HAP-1 (cell line): ENCODE measurements at regions not wholly inside any gene's neighbourhood (a gene's known extent, or its start where the extent isn't known, plus 50 kb on each side); places are given as distances from the start of the nearest gene placed in this dataset.
"Not testable (repeated sequence)": the region's sequence is repeated elsewhere in the genome, so short reads cannot be mapped to it uniquely, and the experiment has no call there.

ENCODE experiments used
- DNase-seq, 2 experiments: peaks; one replicate each; pipeline ENCODE4 v3.0.0-alpha.2; 2016 to 2020; ENCODE audit warnings: low spot score in 2 of 2
- H3K27me3 ChIP-seq: fragments of 250-450 bp; sonication (Bioruptor Pico); 2 replicates; pipeline ENCODE4 v1.5.1; 2020; ENCODE audit warnings: low read depth, mild to moderate bottlenecking, moderate library complexity
- H3K36me3 ChIP-seq: fragments of 250-450 bp; sonication (Bioruptor Pico); replicated peaks from 2 replicates; pipeline ENCODE4 v1.5.1; 2020; ENCODE audit warnings: mild to moderate bottlenecking
- H3K4me1 ChIP-seq: fragments of 250-450 bp; sonication (Bioruptor Pico); 2 replicates; pipeline ENCODE4 v1.5.1; 2020; ENCODE audit warnings: mild to moderate bottlenecking
- H3K4me3 ChIP-seq: fragments of 250-450 bp; sonication (Bioruptor Pico); 2 replicates; pipeline ENCODE4 v1.5.1; 2020; ENCODE audit warnings: mild to moderate bottlenecking, moderate library complexity
- H3K9me3 ChIP-seq: fragments of 250-450 bp; sonication (Bioruptor Pico); 2 replicates; pipeline ENCODE4 v1.5.1; 2020; ENCODE audit warnings: mild to moderate bottlenecking, moderate library complexity
- in situ Hi-C: fragments of 300-500 bp; cut with MboI; formaldehyde crosslinking; loops from 3 replicates; pipeline ENCODE4 v1.14.3; 2020; ENCODE audit warnings: low sequenced_read_pairs, inconsistent platforms, mixed read lengths

DNA sequence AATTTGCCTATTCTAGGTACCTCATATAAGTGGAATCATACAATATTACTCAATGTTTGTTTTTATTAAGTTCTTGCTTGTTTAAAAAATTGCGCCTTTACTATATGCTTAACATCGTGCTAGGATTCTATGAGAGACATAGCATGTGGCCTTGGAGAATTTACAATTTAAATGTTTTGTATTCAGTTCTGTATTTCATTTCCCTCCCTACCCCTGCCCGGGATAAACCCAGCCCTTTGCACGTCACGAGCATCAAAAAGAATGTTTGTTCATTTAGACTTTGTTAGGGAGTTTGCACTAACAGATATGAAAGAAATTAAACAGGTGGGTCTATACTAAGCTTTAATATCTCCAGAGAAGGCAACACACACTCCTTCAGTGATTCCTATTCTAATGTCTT, 75.7 kb downstream of the C18orf54 start:
- no peak overlapping the region for H3K4me3 ChIP-seq
- no peaks in the 10 kb centered on the region for H3K36me3 ChIP-seq
- H3K4me1 ChIP-seq, result no peaks in the 10 kb centered on the region
- DNase-seq, result no peak
- H3K9me3 ChIP-seq, result no peaks in the 10 kb centered on the region
- H3K27me3 ChIP-seq, result no peaks in the 10 kb centered on the region
- in situ Hi-C loops, result loop anchor here (25.0 kb wide), 2 partner anchors 229 to 554 kb away; no protein-coding TSS in a partner anchor

DNA sequence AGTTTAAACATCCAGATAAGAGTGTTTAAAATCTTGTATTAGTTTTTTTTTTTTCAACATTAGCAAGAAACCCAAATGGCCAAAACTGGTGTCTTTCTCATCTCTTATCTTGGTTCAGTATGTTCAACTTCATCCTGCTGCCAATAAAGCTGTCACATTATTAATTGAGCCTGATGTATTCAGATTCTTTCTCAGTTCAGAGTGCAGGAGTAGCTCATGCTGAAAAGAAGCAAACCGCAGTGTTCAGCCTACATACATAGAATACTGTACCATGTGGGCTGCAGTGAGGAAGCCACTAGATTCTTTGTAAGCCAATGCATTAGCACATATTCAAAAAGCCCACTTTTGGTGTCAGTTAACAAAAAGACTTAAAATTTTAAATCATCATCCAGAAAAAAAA, 76.2 kb downstream of the C18orf54 start:
- Histone ChIP-seq H3K36me3 (no peaks in the 10 kb centered on the region), H3K27me3 (no peaks in the 10 kb centered on the region), H3K4me3 (no peak overlapping the region), H3K9me3 (no peaks in the 10 kb centered on the region), H3K4me1 (no peaks in the 10 kb centered on the region)
- in situ Hi-C loops, result loop anchor here (25.0 kb wide), 2 partner anchors 228 to 553 kb away; no protein-coding TSS in a partner anchor
- no peak for DNase-seq

DNA sequence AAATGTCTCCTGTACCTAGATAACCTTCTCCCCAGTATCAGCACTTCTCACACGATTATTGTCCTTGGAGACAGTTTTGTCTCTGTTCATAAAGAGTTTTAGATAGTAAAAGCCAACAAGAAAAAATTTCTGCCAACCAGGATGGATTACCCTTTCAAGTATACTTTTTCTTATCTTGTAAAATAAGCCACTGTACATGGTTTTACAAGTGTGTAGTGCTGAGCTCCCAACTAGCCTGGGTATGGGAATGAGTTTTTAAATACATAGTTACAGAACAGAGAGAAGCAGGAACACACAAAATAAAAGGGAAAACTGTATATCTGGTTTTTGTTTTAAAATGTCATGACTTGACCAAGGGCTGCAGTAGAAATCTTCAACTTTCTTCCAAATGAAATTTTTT, 76.7 kb downstream of the C18orf54 start:
- H3K36me3 ChIP-seq, result no peaks in the 10 kb centered on the region
- in situ Hi-C loops, result loop anchor here (25.0 kb wide), 2 partner anchors 228 to 553 kb away; no protein-coding TSS in a partner anchor
- H3K27me3 ChIP-seq, result no peaks in the 10 kb centered on the region
- no peak for DNase-seq
- H3K9me3 ChIP-seq, result no peaks in the 10 kb centered on the region
- no peaks in the 10 kb centered on the region for H3K4me1 ChIP-seq
- no peak overlapping the region for H3K4me3 ChIP-seq

DNA sequence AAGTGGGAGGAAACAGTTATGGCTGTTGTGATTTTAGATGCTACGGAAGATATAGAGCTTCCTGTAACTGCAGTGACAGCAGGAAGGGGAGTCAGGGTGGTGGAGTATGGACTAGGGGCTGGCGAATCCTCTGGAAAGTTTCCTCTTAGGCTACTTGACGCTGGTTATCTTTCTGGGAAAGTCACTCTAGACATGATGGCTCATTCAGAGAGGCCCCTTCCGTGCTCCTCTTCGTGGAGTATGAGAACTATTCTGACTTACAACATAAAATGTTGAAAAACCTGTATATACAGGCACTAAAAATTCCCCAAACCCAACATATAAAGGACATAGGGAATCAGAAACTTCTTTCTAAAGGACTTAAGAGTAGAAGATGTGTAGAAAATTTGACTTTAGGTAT, 78.8 kb downstream of the C18orf54 start:
- DNase-seq, result no peak
- H3K4me3 ChIP-seq, result no peak overlapping the region
- H3K9me3 ChIP-seq, result no peaks in the 10 kb centered on the region
- H3K4me1 ChIP-seq, result no peaks in the 10 kb centered on the region
- no peaks in the 10 kb centered on the region for H3K27me3 ChIP-seq
- in situ Hi-C loops, result loop anchor here (25.0 kb wide), 2 partner anchors 226 to 551 kb away; no protein-coding TSS in a partner anchor
- H3K36me3 ChIP-seq, result no peaks in the 10 kb centered on the region

- H3K36me3 ChIP-seq, result no peaks in the 10 kb centered on the region
- H3K4me1 ChIP-seq, result peaks cover 8% of the 10 kb centered on the region; the same call in 1 of the 2 replicates
- no peak overlapping the region for H3K4me3 ChIP-seq
- DNase-seq, result no peak
- in situ Hi-C loops, result loop anchor here (25.0 kb wide), 2 partner anchors 222 to 547 kb away; no protein-coding TSS in a partner anchor
- H3K9me3 ChIP-seq, result no peaks in the 10 kb centered on the region
- no peaks in the 10 kb centered on the region for H3K27me3 ChIP-seq
These were observed 82.6 kb downstream of the C18orf54 start for GRCh38 chr18:54440292-54440691.

GRCh38 chr18:54444319-54444914, 86.7 kb downstream of the C18orf54 start:
- DNase-seq, result peak; percentile 78 to 80
- H3K27me3 ChIP-seq, result no peaks in the 10 kb centered on the region

GRCh38 chr18:54453996-54454395, 96.3 kb downstream of the C18orf54 start:
- in situ Hi-C loops, result no loop called here
- Histone ChIP-seq H3K36me3 (no peaks in the 10 kb centered on the region), H3K9me3 (no peaks in the 10 kb centered on the region), H3K4me1 (no peaks in the 10 kb centered on the region), H3K27me3 (no peaks in the 10 kb centered on the region), H3K4me3 (no peak overlapping the region)
- no peak for DNase-seq

More at GRCh38 chr18:54444319-54444914, 86.7 kb downstream of the C18orf54 start:
- no peaks in the 10 kb centered on the region for H3K36me3 ChIP-seq
- no peak overlapping the region for H3K4me3 ChIP-seq
- H3K4me1 ChIP-seq, result peaks cover 8% of the 10 kb centered on the region; the same call in 1 of the 2 replicates
- no peaks in the 10 kb centered on the region for H3K9me3 ChIP-seq
- in situ Hi-C loops, result loop anchor here (25.0 kb wide), 2 partner anchors 218 to 543 kb away; no protein-coding TSS in a partner anchor

DNA sequence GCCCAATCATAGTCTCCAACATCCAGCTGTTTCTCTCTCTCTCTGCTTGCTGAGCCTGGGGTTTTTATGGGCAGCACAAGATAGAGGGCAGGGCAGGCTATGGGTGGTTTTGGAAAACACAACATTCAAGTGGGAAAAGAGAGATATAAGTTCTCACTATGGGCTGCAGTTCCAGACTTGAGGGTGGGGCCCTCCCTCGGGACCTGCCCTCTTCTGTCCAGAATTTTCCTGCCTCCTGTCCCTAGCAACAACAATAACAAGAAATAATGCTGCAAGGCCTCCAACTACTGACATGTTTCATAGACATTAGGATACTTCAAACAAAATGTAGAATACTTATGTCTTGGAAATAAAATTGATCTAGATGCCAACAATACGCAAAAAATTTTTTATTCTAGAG, 107.8 kb downstream of the C18orf54 start:
- no peak for DNase-seq
- in situ Hi-C loops, result no loop called here

DNA sequence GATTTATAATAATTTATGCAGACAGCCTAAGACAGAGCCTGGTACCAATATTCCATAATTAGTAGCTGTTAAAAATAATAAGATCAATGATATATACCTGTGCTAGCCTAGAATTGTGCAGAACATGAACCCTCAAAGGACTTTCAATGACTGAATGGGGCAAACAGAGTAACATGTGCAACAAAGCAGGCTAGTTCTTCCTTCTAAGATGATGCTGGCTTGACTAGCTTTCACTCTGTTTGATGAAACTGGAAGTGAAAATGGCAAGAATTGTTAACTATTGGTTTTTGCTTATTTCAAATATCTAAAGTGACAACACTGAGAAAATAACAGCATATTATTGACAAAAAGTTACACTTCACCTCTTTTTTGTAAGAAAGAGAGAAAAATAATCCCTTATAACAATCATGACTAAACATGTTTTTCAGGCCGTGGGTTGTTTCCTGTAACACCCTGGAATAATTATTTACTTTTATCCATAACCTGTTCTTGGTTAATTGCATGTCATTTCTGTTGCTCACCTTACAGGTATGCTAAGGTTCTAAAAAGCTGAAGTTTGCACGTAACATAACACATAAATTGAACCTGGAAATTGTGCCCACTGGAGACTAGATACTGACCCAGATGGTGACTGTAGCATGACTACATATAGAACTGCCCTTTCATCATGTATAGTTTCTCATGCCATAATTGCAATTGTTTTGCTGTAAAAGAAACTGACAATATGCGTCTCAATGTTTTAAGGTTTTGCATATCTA, 108.7 kb downstream of the C18orf54 start:
- Histone ChIP-seq H3K36me3 (no peaks in the 10 kb centered on the region), H3K4me1 (no peaks in the 10 kb centered on the region), H3K27me3 (no peaks in the 10 kb centered on the region), H3K9me3 (no peaks in the 10 kb centered on the region), H3K4me3 (no peak overlapping the region)
- in situ Hi-C loops, result no loop called here
- no peak for DNase-seq

More for the DNA sequence above, 107.8 kb downstream of the C18orf54 start:
- H3K36me3 ChIP-seq, result no peaks in the 10 kb centered on the region
- H3K4me3 ChIP-seq, result no peak overlapping the region
- H3K9me3 ChIP-seq, result no peaks in the 10 kb centered on the region
- no peaks in the 10 kb centered on the region for H3K4me1 ChIP-seq
- H3K27me3 ChIP-seq, result no peaks in the 10 kb centered on the region

DNA sequence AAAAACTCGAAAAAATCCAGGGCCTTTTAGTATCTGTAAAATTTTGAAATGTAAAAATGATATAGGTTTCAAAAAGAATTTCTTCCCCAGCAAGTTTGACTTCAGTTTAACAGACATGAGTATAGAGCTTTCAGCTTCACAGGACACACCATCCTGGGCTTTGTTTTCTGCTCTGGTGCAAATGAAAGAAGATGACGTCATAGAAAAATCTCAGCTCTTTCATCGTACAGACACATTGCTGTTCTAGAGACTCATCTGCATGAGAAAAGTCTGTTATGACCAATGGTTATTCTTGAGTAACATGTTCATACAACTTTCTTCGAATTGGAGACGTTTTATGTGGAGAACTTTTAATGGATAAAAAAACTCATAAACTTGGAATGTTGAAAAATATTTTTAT, 111.7 kb upstream of the DYNAP start:
- H3K27me3 ChIP-seq, result no peaks in the 10 kb centered on the region
- in situ Hi-C loops, result no loop called here

GRCh38 chr18:54480616-54481015, 110.4 kb upstream of the DYNAP start:
- in situ Hi-C loops, result no loop called here
- DNase-seq, result no peak
- no peaks in the 10 kb centered on the region for H3K27me3 ChIP-seq
- H3K4me1 ChIP-seq, result peaks cover 9% of the 10 kb centered on the region
- H3K36me3 ChIP-seq, result no peaks in the 10 kb centered on the region
- no peaks in the 10 kb centered on the region for H3K9me3 ChIP-seq
- H3K4me3 ChIP-seq, result no peak overlapping the region

More for the DNA sequence above, 111.7 kb upstream of the DYNAP start:
- Histone ChIP-seq H3K4me1 (peaks cover 9% of the 10 kb centered on the region), H3K4me3 (no peak overlapping the region), H3K36me3 (no peaks in the 10 kb centered on the region), H3K9me3 (no peaks in the 10 kb centered on the region)
- peak; percentile 35 to 82 for DNase-seq

GRCh38 chr18:54502451-54502850, 88.6 kb upstream of the DYNAP start:
- H3K4me3 ChIP-seq, H3K4me1 ChIP-seq, H3K36me3 ChIP-seq, H3K27me3 ChIP-seq, DNase-seq, H3K9me3 ChIP-seq, in situ Hi-C loops: not testable (repeated sequence)

DNA sequence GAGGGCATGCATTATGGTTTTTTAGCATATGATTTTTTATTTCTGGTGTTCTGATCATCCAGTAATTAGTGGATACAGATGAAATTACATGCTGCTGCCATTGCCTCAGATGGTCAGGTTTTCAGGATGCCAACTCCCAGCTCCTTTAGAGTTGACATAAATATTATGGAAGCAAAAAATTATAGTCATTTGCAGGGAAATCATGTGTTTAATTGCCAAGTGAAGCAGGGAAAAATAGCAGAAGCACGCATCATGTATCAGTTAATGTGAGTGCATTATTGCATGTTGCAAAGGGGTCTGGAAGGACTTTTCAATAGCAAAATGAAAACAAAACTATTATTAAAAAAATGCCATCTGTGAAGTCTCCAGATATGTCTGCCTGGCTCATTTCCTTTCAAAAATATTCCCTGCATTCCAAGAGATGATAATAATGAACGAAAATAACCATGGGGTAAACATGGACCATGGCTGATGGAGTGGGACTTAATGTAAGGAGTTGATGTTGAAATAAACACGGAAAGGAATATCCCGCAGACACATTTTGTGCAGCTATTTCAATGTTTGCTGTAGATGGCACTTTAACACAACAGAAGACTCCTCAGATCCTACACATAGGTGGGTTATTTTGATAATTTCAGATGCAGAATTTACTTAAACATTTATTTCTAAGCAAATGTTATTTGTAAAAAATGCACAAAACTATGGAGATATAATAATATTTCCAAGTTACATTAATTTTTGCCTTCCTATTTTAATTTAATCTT, 87.7 kb upstream of the DYNAP start:
- Histone ChIP-seq H3K36me3 (no peaks in the 10 kb centered on the region), H3K4me3 (no peak overlapping the region), H3K9me3 (no peaks in the 10 kb centered on the region), H3K4me1 (peaks cover 5% of the 10 kb centered on the region), H3K27me3 (no peaks in the 10 kb centered on the region)
- in situ Hi-C loops, result no loop called here
- no peak for DNase-seq
